Jurkat, Clone E6-1 (cell line): ENCODE measurements at regions not wholly inside any gene's neighbourhood (a gene's known extent, or its start where the extent isn't known, plus 50 kb on each side); places are given as distances from the start of the nearest gene placed in this dataset.

Experiments used
- DNase-seq: peaks from one replicate; pipeline ENCODE4 v3.0.0-alpha.2; 2011; ENCODE audit warnings: low read depth, low spot score
- H3K4me3 ChIP-seq: 2 replicates; pipeline ENCODE4 v1.5.1; 2011; ENCODE audit warnings: mild to moderate bottlenecking, low read length, control low read depth, moderate library complexity

GRCh38 chr1:164477343-164477742 lies 81.6 kb upstream of the PBX1 start:
- H3K4me3 ChIP-seq = no peak overlapping the region
- DNase-seq = no peak

- no peak overlapping the region for H3K4me3 ChIP-seq
- no peak for DNase-seq
Observed at GRCh38 chr1:164479242-164479641, 79.7 kb upstream of the PBX1 start.

GRCh38 chr1:164480285-164480907 lies 78.6 kb upstream of the PBX1 start:
- no peak for DNase-seq
- no peak overlapping the region for H3K4me3 ChIP-seq

- H3K4me3 ChIP-seq = no peak overlapping the region
- DNase-seq = no peak
Observed at GRCh38 chr1:164495905-164496304, 63.1 kb upstream of the PBX1 start.

GRCh38 chr1:164498792-164499191 lies 60.2 kb upstream of the PBX1 start:
- no peak overlapping the region for H3K4me3 ChIP-seq
- DNase-seq = no peak

- no peak for DNase-seq
- H3K4me3 ChIP-seq = no peak overlapping the region
Observed at GRCh38 chr1:164504749-164505148, 54.2 kb upstream of the PBX1 start.
